Endothelial cell of umbilical vein (primary cell): ENCODE measurements at regions not wholly inside any gene's neighbourhood (a gene's known extent, or its start where the extent isn't known, plus 50 kb on each side); places are given as distances from the start of the nearest gene placed in this dataset.

Source experiments
- BruUV-seq: library from RNA; stranded (reverse); fragments of 400-500 nt; replicated peaks from 2 replicates; lab custom pipeline; 2021; lab: Mats Ljungman, UMichigan
- CTCF ChIA-PET: fragments of 300-600, 350-600 bp; sonication (Branson Sonifier 250); formaldehyde crosslinking; loops from one replicate; lab custom pipeline; 2021; ENCODE audit warnings: antibody characterized with exemption, inconsistent platforms; lab: Charles Lee
- POLR2A ChIA-PET: fragments of 300-600, 350-600 bp; sonication (Branson Sonifier 250); formaldehyde crosslinking; loops from one replicate; lab custom pipeline; 2021; ENCODE audit warnings: antibody characterized with exemption, inconsistent platforms; lab: Charles Lee
- DNase-seq: peaks from one replicate; pipeline ENCODE4 v3.0.0-alpha.2; 2011; ENCODE audit warnings: low read depth, low spot score
- FAIRE-seq: peaks from 2 replicates; lab custom pipeline; 2011; peaks lifted over from hg19 to GRCh38; lab: Jason Lieb, UNC
- H2AFZ ChIP-seq: 2 replicates; pipeline ENCODE4 v1.6.0; 2012; ENCODE audit warnings: low read depth, low read length, control low read depth, inconsistent platforms
- H3K27ac ChIP-seq: 2 replicates; pipeline ENCODE4 v1.5.1; 2011; ENCODE audit warnings: low read depth, mild to moderate bottlenecking, control low read depth, low read length, moderate library complexity; ENCODE audit not compliant: insufficient read depth
- H3K27me3 ChIP-seq, 2 experiments: 2 replicates each; pipeline versions ENCODE4 v1.6.0 to v1.6.1; 2011; ENCODE audit warnings: low read length in 2 of 2, mixed read lengths in 1 of 2; ENCODE audit not compliant: control insufficient read depth in 2 of 2, insufficient read depth in 2 of 2
- H3K36me3 ChIP-seq, 2 experiments: 2 replicates in 1 of 2; 3 replicates in 1 of 2; pipeline ENCODE4 v1.5.1; 2011; ENCODE audit warnings: low read length in 2 of 2, mild to moderate bottlenecking in 1 of 2, moderate library complexity in 1 of 2; ENCODE audit not compliant: control insufficient read depth in 2 of 2, insufficient read depth in 2 of 2; ENCODE audit errors: extremely low read depth in 1 of 2
- H3K4me1 ChIP-seq: 3 replicates; pipeline ENCODE4 v1.5.1; 2011; ENCODE audit warnings: mild to moderate bottlenecking, low read length; ENCODE audit not compliant: control insufficient read depth, insufficient read depth; ENCODE audit errors: extremely low read depth
- H3K4me2 ChIP-seq: 2 replicates; pipeline ENCODE4 v1.6.1; 2011; ENCODE audit warnings: low read length, control low read depth, mixed read lengths; ENCODE audit not compliant: insufficient read depth
- H3K4me3 ChIP-seq, 3 experiments: fragments of 200-600 bp in 1 of 3; sonication (generic), shearing (Covaris generic) in 1 of 3; replicated peaks in 1 of 3; 2 replicates each; pipeline ENCODE4 v1.5.1; 2011 to 2016; ENCODE audit warnings: control low read depth in 3 of 3, low read length in 3 of 3, mild to moderate bottlenecking in 2 of 3, inconsistent platforms in 1 of 3, low read depth in 1 of 3, moderate library complexity in 1 of 3; ENCODE audit not compliant: insufficient read depth in 1 of 3
- H3K79me2 ChIP-seq: 2 replicates; pipeline ENCODE4 v1.6.0; 2012; ENCODE audit warnings: low read length, inconsistent platforms; ENCODE audit not compliant: control insufficient read depth, insufficient read depth
- H3K9ac ChIP-seq: replicated peaks from 2 replicates; pipeline ENCODE3; 2011; ENCODE audit warnings: low read length, control low read depth; ENCODE audit not compliant: insufficient read depth; ENCODE audit errors: extremely low read depth
- H3K9me1 ChIP-seq: replicated peaks from 3 replicates; pipeline ENCODE4 v1.6.0; 2011; ENCODE audit warnings: mild to moderate bottlenecking, low read length; ENCODE audit not compliant: control insufficient read depth, insufficient read depth; ENCODE audit errors: extremely low read depth
- H3K9me3 ChIP-seq: replicated peaks from 2 replicates; pipeline ENCODE4 v1.5.1; 2012; ENCODE audit warnings: low read length, inconsistent platforms; ENCODE audit not compliant: control insufficient read depth, insufficient read depth
- H4K20me1 ChIP-seq: replicated peaks from 2 replicates; pipeline ENCODE3; 2011; ENCODE audit warnings: mild to moderate bottlenecking, low read length; ENCODE audit not compliant: control insufficient read depth, insufficient read depth; ENCODE audit errors: extremely low read depth
- CTCF ChIP-seq, 2 donors: IDR thresholded peaks; 1 replicate in 1 of 2; 2 replicates in 1 of 2; pipeline ENCODE4 v1.5.1; 2011; ENCODE audit warnings: low read length in 2 of 2, mild to moderate bottlenecking in 2 of 2, moderate library complexity in 2 of 2, control low read depth in 1 of 2, inconsistent platforms in 1 of 2, low read depth in 1 of 2; ENCODE audit not compliant: insufficient read depth in 1 of 2; ENCODE audit errors: extremely low read depth in 1 of 2
- EZH2 ChIP-seq: IDR thresholded peaks from 2 replicates; pipeline ENCODE4 v1.6.1; 2012; ENCODE audit warnings: borderline replicate concordance, low read depth, mild to moderate bottlenecking, moderate library complexity, low read length, inconsistent platforms; ENCODE audit not compliant: severe bottlenecking
- FOS ChIP-seq: IDR thresholded peaks from 2 replicates; pipeline ENCODE4 v1.6.1; 2011; ENCODE audit warnings: mild to moderate bottlenecking, low read length, moderate library complexity, borderline replicate concordance; ENCODE audit not compliant: insufficient read depth
- GATA2 ChIP-seq: IDR thresholded peaks from 2 replicates; pipeline ENCODE4 v1.7.0; 2011; ENCODE audit warnings: low read depth, mild to moderate bottlenecking, moderate library complexity, mixed read lengths, low read length; ENCODE audit not compliant: insufficient read length, insufficient read depth
- JUN ChIP-seq: IDR thresholded peaks from 2 replicates; pipeline ENCODE4 v1.6.1; 2011; ENCODE audit warnings: borderline replicate concordance, low read depth; ENCODE audit not compliant: insufficient read length, insufficient read depth
- MAX ChIP-seq: IDR thresholded peaks from 2 replicates; pipeline ENCODE4 v1.6.1; 2011; ENCODE audit not compliant: insufficient read depth, insufficient read length
- MYC ChIP-seq: IDR thresholded peaks from one replicate; pipeline ENCODE4 v1.6.1; 2011; ENCODE audit warnings: mild to moderate bottlenecking, low read depth, low read length
- POLR2A ChIP-seq: IDR thresholded peaks from 2 replicates; pipeline ENCODE4 v1.6.1; 2012; ENCODE audit warnings: low read depth, mild to moderate bottlenecking, control low read depth, low read length
- POLR2AphosphoS5 ChIP-seq: IDR thresholded peaks from 2 replicates; pipeline ENCODE4 v1.6.1; 2012; ENCODE audit warnings: low read depth, mild to moderate bottlenecking, control low read depth, low read length, moderate library complexity; ENCODE audit not compliant: insufficient read depth
- dilution Hi-C: fragments of 300-500 bp; cut with MboI; formaldehyde crosslinking; loops from one replicate; pipeline ENCODE4 v1.15.0; 2019; ENCODE audit warnings: low sequenced_read_pairs; ENCODE audit not compliant: extremely low pct_ligation_motif_present
- intact Hi-C: fragments of 100-400 bp; cut with micrococcal nuclease; formaldehyde crosslinking; loops from one replicate; pipeline ENCODE4 v1.10.0; 2022

- dilution Hi-C loops, result no loop called here
- H4K20me1 ChIP-seq, result no peaks in the 10 kb centered on the region
- POLR2A ChIA-PET, result no interaction called here
- no peaks in the 10 kb centered on the region for H3K27me3 ChIP-seq
- CTCF ChIA-PET, result no interaction called here
- H2AFZ ChIP-seq, result no peak overlapping the region
- no peak overlapping the region for H3K4me3 ChIP-seq
- no peak overlapping the region for H3K27ac ChIP-seq
- no peaks in the 10 kb centered on the region for H3K4me1 ChIP-seq
- intact Hi-C loops, result no loop called here
- BruUV-seq, result no TSS peak
- FAIRE-seq (no peak), DNase-seq (no peak)
- H3K36me3 ChIP-seq, result no peaks in the 10 kb centered on the region
- no peak overlapping the region for H3K9ac ChIP-seq
- H3K9me3 ChIP-seq, result no peaks in the 10 kb centered on the region
- TF ChIP-seq POLR2AphosphoS5 (no peak), GATA2 (no peak), EZH2 (no peak), MAX (no peak), JUN (no peak), MYC (no peak), FOS (no peak), CTCF (IDR thresholded peaks at IDR 0.05; ENCODE audit: extremely low read depth in 1 of 2, insufficient read depth in 1 of 2, low read depth in 1 of 2, low read length in 2 of 2) (no peak), POLR2A (no peak)
- H3K79me2 ChIP-seq, result no peaks in the 10 kb centered on the region
- H3K9me1 ChIP-seq, result no peaks in the 10 kb centered on the region
- no peak overlapping the region for H3K4me2 ChIP-seq
These were observed 954.0 kb upstream of the MAP3K7 start for GRCh38 chr6:91540902-91541301.
